ENCODE measurements at regions not wholly inside any gene's neighbourhood (a gene's known extent, or its start where the extent isn't known, plus 50 kb on each side); places are given as distances from the start of the nearest gene placed in this dataset.

DNA sequence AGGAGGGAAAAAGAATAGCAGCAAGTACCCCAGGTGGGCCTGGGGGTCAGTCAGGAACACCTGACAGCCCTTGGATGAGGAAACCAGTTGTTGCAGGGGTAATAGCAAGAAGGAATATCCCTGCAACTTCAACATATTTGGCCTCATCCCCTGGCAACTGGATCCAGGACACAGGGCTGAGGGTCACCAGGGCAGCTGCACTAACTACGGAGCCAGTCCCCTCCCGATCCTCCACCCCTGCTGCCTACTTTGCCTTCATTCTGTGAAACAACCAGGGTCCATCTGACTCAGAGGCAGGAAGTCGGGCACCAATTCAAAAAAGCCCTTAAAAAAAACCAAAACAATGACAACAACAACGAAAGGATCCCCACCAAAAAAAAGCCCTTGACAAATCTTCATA lies 52.9 kb downstream of the FRMPD3 start:
- DNase-seq, result no peak

DNA sequence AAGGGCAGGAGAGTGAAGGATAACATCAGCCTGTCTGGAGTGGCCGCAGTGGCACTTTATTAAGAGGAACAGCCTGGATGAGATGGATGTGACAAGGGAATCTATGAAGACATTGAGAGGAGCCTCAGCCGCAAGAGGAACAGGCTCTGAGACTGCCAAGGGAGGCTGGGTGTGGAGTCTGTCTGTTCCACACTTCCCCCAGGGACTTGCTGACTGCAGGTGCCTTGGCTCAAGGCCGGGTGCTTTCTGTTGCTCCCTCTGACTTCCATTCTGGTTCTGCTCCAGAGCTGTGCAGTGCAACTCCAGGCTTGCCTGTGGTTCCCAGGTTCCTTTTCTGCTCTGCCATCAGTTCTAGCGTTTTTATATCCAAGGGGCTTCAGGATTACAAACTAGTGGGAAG lies 54.6 kb downstream of the FRMPD3 start:
- no peak for DNase-seq

DNA sequence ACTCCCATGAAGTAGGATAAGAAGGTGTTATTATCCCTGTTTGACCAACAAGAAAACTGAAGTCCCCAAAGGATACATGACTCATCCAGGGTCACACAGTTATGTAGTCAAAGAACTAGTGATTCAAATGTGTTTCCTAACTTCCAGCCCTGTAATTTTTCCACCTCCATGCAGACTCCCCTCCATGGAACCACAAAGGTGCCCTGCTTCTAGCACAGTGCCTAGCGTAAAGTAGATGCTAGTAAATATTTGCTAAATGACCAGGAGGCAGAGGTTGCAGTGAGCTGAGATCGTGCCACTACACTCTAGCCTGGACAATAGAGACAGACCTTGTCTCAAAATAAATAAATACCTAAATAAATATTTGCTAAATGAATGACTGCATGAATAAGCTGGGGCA lies 55.8 kb downstream of the FRMPD3 start:
- DNase-seq, result no peak

DNA sequence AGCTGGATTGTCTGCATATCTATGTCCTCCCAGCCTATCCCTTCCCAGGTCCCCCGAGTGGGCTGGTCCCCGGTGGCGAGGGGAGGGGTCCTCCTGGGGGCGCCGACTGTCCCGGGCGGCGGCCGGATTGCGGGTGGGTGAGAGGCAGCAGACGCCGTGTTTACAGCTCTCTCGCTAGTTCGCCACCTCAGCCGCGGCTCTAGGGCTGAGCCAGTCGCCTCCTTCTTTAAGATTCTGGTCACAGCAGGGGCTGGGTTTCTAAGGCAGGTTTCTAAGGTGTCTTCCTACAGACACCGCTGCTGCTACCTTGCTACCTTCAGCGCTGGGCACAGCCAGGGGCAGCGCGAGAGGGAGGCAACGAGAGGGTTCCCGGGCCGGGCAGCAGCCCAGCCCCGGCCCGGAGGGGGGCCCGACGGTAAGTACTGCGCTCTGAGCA lies 57.2 kb downstream of the FRMPD3 start:
- no peak for DNase-seq

DNA sequence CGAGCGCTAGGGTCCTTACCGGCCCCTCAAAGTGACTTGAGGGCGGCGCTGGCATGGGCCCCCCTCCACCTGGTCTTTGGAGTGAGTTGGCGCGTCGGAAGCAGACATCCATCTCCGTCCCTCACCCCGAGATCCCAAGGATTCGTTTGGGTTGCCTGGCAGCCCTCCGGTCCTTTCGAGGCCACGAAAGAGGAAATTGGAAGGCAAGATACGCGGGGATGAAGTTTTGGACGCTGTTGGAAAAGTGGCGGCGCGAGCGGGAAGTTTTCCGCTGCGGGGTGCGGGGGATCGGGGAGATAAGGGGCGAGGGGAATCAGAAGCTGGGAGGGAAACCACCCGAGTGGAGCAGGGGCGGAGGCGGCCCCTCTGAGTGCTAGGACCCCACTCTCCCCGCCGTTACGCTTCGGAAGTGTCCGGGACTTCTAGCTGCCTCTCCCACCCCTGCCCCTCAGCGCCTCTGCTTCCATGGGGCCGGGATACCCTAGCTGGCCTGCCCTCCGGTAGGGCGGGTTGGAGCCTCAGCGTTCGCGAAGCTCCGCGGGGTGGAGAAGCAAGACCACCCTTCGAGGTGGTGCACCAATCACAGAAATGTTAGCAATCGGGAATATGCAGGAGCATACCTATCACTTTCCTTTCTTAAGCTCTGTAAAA lies 57.8 kb downstream of the FRMPD3 start:
- DNase-seq, result no peak

DNA sequence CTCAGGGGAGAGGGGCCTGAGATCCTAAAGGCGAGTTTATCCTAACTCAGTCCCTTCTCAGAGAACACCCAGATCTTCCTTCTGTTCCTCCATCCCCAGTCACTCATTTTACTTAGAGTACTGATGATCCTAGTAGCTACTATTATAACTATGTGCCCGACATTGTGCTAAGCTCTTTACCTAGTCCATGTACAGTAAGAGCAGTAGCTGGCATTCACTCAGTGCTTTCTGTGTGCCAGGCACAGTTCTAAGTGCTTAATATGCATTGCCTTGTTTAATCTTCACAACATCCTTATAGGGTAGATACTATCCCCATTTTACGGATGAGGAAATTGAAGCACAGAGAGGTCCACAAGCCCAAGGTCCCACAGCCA lies 58.3 kb downstream of the FRMPD3 start:
- DNase-seq, result no peak

DNA sequence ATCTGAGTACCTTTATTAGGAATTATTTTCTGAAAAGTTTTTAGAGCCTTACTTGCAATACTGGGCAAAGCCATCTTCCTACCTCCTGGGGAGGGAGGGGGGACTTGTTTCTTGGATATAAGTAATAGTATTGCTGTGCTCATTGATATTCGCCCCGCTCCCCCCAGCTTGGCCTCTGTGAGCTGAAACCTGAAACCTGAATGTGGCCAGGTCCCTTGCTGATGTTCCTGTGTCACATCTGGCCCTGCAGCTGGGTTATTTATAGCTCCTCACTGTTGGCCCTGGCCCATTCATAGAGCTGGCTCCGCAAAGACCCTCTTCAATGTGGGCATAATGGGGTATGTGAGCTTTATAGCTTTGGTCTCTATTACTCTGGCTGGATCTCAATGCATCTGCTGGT lies 59.5 kb downstream of the FRMPD3 start:
- no peak for DNase-seq

DNA sequence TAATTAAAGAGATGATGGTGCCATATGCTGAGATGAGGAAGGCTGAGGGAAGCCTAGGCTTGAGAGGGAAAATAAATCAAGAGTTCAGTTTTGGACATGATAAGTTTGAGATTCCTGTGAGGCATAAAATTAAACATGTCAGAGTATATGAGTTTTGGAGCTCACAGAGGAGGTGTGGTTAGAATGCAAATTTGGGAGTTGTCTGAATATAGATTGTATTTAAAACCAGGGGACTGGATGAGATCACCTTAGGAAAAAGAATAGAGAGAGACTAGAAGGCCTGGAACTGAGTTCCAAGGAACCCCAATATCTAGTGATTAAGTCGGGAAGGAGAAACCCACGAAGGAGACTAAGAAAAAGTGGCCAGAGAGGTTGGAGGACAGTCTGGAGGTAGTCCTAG lies 65.5 kb downstream of the FRMPD3 start:
- DNase-seq, result no peak

DNA sequence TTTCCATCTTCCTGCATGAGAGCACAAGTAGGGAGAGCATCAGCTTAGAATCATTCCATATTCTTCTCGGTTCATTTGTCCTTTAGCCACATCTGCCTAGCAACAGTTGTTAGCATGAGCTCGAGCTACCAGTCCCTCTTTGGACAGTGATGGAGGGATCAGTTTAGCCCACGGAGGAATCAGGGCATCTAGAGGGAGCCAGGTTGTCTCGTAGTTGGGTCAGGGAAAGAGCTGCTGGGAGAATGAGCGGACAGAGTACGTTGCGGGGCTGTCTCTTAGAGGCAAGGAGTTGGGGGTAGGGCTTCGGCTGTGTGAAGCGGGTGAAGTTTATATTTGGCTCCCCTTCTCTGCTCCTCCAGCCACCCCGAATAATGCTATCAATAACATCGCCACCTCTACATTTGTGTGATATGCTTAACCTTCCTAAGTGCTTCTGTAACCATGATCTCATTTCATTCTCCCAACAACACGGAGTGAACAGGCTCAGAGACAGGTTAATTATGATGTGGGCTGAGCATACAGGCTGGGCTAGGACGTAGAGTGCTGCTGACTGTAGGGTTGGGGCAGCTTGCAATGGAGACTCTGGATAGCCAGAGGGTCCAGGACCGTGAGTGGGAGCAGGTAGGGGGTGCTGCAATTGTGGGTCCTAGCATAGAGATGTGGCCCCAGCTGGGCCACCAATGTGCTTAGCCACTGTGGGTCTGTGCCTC lies 72.6 kb downstream of the FRMPD3 start:
- DNase-seq, result no peak

DNA sequence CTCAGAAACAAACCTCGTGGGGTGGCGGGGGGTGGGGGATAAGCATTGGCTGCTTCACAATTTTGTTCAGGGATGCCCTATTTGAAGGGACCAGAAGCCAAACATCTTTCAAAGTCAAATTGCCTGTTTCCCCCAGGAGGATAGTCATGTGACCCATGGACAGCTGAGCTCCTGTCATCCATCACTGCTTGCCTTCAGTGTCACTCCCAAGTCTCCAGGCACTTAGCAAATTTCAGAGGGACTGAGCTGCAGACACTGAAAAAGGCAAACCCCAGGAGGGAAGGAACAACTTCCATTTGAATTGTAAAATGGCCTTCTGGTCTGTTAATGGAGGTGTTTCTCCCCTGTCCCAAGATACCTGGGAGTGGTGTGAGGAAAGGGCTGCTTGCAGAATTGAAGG lies 73.4 kb downstream of the FRMPD3 start:
- DNase-seq, result no peak

DNA sequence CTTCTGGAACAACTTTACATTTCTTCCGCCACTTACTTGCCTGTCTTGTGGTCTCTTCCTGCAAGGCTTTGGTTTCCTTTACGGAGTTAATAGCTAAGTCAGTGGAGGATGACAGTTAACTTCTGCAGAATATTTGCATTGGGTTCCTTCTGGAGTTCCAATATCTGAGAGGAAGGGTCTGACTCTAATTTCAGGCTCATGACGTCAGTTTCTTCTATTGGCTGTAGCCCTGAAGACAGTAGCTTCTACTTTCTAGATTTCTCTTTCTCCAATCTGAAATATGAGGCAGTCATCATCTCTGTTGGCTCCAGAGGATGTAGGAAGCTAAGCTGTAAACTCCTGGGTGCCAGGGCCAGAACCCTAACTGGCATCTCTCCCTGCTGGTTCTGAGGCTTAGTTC lies 76.7 kb downstream of the FRMPD3 start:
- DNase-seq, result no peak

DNA sequence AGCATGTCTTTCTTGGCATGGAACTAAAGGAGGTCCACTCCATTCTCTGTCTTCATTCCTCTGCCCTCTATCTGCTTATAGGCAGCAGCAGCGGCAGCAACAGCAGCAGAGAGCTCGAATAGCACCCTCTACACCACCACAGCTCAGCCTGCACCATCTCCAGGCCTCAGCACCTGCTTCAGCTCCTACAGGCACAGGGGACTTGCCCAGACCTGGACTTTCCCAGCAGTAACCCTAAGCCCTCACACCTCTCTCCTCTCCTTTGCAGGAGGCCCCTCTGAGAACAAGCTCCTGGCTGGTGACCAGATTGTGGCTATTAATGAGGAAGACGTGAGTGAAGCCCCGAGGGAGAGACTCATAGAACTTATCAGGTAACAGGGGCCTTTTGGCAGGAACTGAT lies 80.7 kb downstream of the FRMPD3 start:
- DNase-seq, result no peak

DNA sequence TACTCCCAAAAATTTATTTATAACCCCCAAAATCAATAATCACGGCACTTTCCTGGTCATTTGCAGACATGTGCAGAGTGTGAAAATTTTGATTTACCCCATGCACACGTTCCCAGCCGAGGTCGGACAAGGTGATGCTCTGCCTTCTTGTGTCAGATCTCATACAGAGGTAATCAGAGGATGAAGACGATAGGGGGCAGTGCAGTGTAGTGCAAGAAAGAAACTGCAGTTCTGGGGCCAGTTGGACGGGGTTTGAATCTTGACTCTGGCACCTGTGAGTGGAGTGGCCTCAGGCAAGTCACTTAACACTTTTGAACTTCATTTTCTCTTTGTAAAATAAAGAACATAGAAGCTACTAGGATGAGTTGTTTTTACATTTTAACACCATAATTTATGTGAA lies 88.4 kb downstream of the FRMPD3 start:
- no peak for DNase-seq

DNA sequence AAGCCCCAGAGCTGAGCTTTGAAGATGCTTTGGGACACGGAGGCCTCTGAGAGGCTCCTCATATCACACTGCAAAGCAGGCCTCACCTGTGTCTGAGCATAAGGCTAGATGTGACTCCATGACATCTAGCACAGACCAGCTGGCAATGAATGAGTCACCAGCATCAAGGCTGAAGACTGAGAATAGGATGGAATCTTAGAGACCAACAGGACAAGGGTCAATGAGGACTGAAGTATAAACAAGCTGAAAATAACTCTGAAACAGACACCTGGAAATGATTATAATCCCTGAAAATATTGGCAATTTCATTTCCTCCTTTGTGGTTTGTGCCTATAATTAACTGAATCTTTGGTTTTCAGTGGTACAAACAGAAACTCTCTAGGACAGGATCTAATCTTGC lies 87.1 kb upstream of the PRPS1 start:
- no peak for DNase-seq

DNA sequence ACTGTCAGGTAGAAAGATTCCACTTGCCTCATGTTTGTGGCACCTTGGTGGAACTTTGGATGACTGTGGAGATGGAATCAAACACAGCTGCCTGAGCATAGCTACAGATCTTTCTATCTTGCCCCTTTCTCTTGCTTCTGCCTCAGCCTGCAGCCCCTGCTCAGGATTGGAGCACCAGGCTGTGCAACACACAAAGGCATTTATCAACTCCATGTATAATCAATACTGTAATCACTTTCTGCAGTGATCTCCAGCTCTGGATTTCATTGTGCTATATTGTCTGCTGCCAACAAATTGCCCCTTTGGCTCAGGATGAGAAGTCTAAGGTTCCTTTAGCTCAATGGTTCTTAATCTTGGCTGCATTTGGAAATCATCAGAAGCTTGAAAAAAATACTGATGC lies 86.3 kb upstream of the PRPS1 start:
- DNase-seq, result no peak

DNA sequence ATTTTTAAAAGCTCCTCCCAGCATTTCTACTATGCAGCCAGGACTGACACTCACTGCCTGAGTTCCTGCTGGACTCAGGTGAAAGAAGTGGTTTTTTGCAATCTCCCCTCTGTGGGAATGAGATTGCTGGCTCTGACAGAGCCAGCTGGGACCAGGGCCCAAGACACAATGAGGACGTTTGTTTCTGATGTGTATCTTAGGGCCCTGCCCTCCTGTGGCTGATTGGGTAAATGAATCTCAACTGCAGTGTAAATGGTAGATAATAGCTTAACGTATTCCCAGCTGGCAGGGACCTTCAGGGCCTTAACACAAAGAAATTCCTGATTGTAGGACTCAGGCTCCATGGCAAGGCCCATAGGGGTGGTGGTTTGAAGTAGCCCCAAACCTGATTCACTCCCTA lies 85.8 kb upstream of the PRPS1 start:
- no peak for DNase-seq

DNA sequence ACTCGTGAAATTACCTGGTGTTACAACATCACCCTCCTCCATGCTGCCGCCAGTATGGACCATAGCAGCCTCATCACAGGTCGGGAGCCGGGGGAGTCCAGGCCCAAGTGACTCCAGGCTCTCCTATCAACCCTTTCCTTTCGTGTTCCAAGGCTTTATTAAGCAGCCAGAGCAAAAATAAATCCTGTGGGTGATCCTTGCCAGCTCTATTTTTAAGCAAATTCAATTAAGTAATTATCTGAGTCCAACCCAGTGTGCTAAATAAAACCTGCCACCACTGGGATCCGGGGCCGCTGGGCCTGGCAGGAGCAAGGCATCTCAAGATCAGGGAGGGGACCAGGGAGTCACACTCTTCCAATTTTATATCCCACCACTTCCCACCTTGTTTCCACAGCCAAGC lies 80.7 kb upstream of the PRPS1 start:
- no peak for DNase-seq

DNA sequence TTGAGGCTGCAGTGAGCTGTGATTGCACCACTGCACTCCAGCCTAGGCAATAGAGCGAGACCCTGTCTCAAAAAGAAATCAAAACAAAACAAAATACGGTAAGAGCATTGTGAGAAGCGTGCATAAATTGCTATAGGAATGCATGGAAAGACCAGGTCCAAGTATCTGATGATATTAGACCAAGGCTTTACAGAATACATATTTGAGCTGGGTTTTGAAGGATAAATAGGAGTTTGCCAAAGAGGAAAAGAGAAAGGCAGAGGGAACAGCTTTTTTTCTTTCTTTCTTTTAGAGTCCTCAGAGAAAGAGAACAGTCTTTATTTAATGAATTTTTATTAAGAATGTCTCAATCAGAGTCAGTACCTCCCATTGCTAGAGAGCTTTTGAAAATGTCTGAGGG lies 79.5 kb upstream of the PRPS1 start:
- no peak for DNase-seq

DNA sequence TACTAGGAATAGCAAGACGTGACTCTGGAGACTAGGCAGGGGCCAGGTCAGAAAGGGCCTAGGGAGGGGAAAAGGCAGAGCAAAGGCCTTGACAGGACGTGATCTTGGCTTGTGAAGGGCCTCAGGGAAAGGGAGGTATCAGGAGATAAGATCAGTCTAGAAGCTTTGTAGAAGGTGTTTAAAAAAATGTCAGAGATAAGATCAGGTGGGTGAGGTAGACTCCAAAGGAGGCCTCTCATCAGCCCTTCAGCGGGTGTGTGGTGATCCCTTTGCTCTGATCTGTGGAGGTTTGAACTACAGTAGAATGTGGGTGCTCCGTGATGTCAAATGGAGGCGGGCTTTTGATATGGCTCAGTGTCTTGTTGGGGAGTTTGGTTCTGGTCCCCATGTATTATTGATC lies 78.8 kb upstream of the PRPS1 start:
- DNase-seq, result peak; percentile 1

DNA sequence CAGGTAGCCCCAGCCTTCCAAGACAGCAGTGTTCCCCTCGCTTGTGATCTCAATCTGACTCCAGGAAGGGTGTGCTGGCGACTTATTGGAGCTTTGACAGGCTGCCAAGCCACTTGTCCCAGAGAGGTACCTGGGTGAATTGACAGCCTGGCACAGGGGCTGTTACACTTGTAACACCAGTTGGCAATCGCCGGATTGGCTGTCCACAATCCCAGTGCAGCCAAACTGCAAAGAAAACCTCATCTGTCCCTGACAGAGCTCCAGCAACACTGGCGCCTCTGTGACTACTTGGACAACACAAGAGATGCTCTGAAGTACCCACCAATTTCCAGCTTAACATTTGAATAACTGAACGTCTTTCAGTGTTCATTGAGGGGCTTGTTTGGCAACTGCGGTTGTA lies 76.8 kb upstream of the PRPS1 start:
- no peak for DNase-seq

DNA sequence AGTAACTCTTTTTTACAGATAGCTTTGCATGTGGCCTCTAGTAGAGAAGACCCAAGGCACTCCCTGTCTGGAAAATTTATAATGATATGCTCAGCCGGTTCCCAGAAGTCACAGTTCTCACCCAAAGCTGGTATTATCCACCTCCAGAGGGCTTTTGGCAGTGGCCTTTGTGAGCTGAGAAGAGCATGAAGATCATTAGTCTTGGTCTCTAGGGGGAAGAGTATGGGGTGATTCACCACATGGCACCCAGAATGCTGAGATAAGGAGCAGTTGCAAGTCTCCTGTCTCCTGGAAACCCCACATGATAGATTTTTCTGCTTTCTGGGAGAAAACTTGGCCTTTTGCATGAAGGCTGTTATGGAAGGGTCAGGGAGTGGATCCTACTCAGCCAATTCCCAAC lies 75.4 kb upstream of the PRPS1 start:
- DNase-seq, result no peak

DNA sequence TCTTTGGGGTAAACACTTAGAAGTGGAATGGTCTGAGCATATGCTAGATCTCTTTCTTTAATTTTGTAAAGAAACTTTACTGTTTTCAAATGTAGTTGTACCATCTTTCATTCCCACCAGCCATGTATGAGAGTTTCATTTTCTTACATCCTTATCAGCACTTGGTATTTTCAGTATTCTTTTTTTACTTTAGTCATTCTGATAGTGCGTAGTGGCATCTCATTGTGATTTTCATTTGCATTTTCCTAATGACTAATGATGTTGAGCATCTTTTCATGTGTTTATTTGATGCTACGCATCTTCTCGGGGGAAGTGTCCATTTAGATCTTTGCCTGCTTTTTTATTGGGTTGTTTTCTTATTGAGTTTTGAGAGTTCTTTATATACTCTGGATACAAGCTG lies 71.3 kb upstream of the PRPS1 start:
- DNase-seq, result no peak

DNA sequence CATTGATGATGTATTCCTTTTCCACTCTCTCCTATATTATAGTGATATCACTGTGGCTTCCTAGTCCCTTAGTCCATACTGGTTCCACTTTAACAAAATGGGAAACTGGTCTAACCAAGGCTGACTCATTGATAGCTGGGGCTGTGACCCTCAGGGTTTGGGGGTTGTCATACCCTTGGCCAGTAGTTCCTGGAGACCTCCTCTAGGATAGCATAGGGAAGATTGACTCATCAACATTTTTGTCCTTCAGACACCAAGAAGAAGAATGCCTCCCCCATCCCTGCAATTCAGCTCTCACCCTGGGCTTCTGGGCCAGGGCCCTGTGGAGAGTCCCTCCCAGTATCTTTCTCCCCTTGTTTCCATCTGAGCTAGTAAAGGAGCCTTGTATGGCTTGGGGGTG lies 68.8 kb upstream of the PRPS1 start:
- DNase-seq, result no peak

DNA sequence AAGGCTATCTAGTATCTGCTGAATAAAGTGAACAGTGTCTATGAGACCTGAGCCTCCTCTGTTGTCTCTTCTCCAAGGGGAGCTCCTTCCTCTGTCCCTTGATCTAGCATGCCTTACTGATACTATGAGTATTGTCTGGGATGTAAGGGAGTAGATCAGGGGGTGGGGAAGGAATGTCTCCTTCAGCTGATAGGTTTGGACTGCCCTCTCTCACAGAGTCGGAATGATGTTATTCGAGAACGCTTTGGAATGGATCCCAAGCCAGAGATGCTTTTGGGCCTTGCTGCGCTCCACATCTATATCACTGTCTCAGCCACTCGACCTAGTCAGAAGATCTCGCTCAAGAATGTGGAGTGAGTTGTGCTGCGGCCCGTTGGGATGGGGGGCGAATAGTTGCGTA lies 68.3 kb upstream of the PRPS1 start:
- DNase-seq, result no peak

DNA sequence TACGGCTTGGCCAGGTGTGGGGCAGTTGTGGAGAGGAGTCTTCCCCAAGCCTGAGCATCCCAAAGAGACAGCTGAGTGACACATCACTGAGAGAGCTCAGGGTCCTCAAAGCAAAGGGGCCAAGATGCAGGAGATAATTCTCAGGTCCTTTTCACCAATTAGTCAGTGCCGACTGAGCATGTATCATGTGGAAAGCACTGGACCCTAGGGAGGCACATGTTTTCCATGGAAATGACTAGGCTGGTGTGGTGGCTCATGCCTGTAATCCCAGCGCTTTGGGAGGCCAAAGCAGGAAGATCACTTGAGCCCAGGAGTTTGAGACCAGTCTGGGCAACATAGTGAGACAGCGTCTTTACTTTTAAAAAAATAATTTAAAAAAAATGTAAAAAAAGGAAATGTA lies 67.3 kb upstream of the PRPS1 start:
- DNase-seq, result no peak

Measured in effector CD8-positive, alpha-beta T cell (primary cell).